Retina (tissue), 1 donor: ENCODE measurements at regions not wholly inside any gene's neighbourhood (a gene's known extent, or its start where the extent isn't known, plus 50 kb on each side); places are given as distances from the start of the nearest gene placed in this dataset.

Experiments used
- DNase-seq: peaks from one replicate; pipeline ENCODE4 v3.0.0-alpha.2; 2016

- no peak for DNase-seq
These were observed 114.0 kb upstream of the SDK2 start for GRCh38 chr17:73758245-73758644.

GRCh38 chr17:73759324-73759723, 115.1 kb upstream of the SDK2 start:
- peak; percentile 48 for DNase-seq

- DNase-seq, result peak; percentile 72
These were observed 115.6 kb upstream of the SDK2 start for GRCh38 chr17:73759734-73760438.

GRCh38 chr17:73760439-73760758, 116.2 kb upstream of the SDK2 start:
- no peak for DNase-seq

- no peak for DNase-seq
These were observed 121.7 kb upstream of the SDK2 start for GRCh38 chr17:73765824-73766563.

- DNase-seq, result no peak
These were observed 123.5 kb upstream of the SDK2 start for GRCh38 chr17:73767696-73768095.

- no peak for DNase-seq
These were observed 124.4 kb upstream of the SDK2 start for GRCh38 chr17:73768691-73769090.

GRCh38 chr17:73769479-73769878, 125.2 kb upstream of the SDK2 start:
- no peak for DNase-seq

GRCh38 chr17:73770115-73770848, 126.0 kb upstream of the SDK2 start:
- no peak for DNase-seq

- DNase-seq, result no peak
These were observed 126.6 kb upstream of the SDK2 start for GRCh38 chr17:73770849-73771229.

GRCh38 chr17:73772107-73772705, 128.0 kb upstream of the SDK2 start:
- DNase-seq, result no peak

GRCh38 chr17:73773702-73774101, 129.5 kb upstream of the SDK2 start:
- DNase-seq, result no peak

- no peak for DNase-seq
These were observed 130.6 kb upstream of the SDK2 start for GRCh38 chr17:73774852-73775251.

- no peak for DNase-seq
These were observed 132.3 kb upstream of the SDK2 start for GRCh38 chr17:73776351-73777130.

GRCh38 chr17:73777131-73777449, 132.8 kb upstream of the SDK2 start:
- no peak for DNase-seq

GRCh38 chr17:73782231-73782630, 138.0 kb upstream of the SDK2 start:
- DNase-seq, result no peak

- no peak for DNase-seq
These were observed 138.6 kb upstream of the SDK2 start for GRCh38 chr17:73782641-73783381.

GRCh38 chr17:73783382-73783766, 139.1 kb upstream of the SDK2 start:
- DNase-seq, result no peak

- peak; percentile 31 for DNase-seq
These were observed 139.8 kb upstream of the SDK2 start for GRCh38 chr17:73783945-73784603.

- DNase-seq, result peak; percentile 59
These were observed 141.3 kb upstream of the SDK2 start for GRCh38 chr17:73785496-73785895.

- peak; percentile 55 for DNase-seq
These were observed 141.9 kb upstream of the SDK2 start for GRCh38 chr17:73785958-73786743.
